WTC11 (cell line): ENCODE measurements at regions not wholly inside any gene's neighbourhood (a gene's known extent, or its start where the extent isn't known, plus 50 kb on each side); places are given as distances from the start of the nearest gene placed in this dataset.

Experiments
- FOXJ3 ChIP-seq: sonication (generic); formaldehyde crosslinking; IDR thresholded peaks from 2 replicates; pipeline ENCODE4 v1.9.0; 2021; ENCODE audit warnings: missing genetic modification reagents, mild to moderate bottlenecking, borderline replicate concordance
- SP1 ChIP-seq: sonication (generic); formaldehyde crosslinking; conservative IDR thresholded peaks from 2 replicates; pipeline ENCODE4 v1.8.1; 2022; ENCODE audit warnings: missing genetic modification reagents
- TF ChIP-seq, protein P1 (sequence below): fragments of 200-600 bp; IDR thresholded peaks from 2 replicates; pipeline ENCODE4 v1.8.0; 2022; ENCODE audit warnings: antibody characterized with exemption

DNA sequence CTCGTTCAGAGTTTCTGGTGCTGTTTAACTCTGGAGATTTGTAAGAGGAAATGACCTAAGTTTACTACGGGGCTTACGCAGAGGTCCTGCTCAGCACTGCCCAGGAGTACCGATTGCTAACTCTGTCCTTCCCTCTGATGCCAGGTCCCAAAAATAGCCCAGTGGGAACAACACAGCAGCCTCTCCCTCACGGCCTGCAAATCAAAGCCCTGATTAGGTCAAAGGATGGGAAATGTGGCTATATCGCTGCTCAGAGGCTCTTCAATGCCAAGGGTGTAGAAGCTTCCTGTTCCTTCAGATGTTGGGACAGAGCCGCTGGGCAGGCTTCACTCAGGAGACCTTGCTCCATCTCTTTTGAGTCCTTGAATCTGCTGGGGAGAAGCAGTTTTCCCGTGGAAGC, 174.2 kb upstream of the KCNJ16 start:
- TF ChIP-seq FOXJ3 (CRISPR knock-in tag) (no peak), SP1 (CRISPR knock-in tag) (no peak)
- TF ChIP-seq, protein P1, sequence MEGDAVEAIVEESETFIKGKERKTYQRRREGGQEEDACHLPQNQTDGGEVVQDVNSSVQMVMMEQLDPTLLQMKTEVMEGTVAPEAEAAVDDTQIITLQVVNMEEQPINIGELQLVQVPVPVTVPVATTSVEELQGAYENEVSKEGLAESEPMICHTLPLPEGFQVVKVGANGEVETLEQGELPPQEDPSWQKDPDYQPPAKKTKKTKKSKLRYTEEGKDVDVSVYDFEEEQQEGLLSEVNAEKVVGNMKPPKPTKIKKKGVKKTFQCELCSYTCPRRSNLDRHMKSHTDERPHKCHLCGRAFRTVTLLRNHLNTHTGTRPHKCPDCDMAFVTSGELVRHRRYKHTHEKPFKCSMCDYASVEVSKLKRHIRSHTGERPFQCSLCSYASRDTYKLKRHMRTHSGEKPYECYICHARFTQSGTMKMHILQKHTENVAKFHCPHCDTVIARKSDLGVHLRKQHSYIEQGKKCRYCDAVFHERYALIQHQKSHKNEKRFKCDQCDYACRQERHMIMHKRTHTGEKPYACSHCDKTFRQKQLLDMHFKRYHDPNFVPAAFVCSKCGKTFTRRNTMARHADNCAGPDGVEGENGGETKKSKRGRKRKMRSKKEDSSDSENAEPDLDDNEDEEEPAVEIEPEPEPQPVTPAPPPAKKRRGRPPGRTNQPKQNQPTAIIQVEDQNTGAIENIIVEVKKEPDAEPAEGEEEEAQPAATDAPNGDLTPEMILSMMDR: no peak
